Retinal pigment epithelial cell (primary cell): ENCODE measurements at regions not wholly inside any gene's neighbourhood (a gene's known extent, or its start where the extent isn't known, plus 50 kb on each side); places are given as distances from the start of the nearest gene placed in this dataset.
"Not testable (repeated sequence)": the region's sequence is repeated elsewhere in the genome, so short reads cannot be mapped to it uniquely, and the experiment has no call there.

Source experiments
- DNase-seq: peaks from one replicate; pipeline ENCODE4 v3.0.0-alpha.2; 2010; ENCODE audit warnings: low read depth
- H3K4me3 ChIP-seq: 2 replicates; pipeline ENCODE4 v1.5.1; 2011; ENCODE audit warnings: mild to moderate bottlenecking, low read length, control low read depth, moderate library complexity
- TF ChIP-seq, protein P1 (sequence below): conservative IDR thresholded peaks from 2 replicates; pipeline ENCODE4 v1.5.1; 2011; ENCODE audit warnings: low read depth, low read length, control low read depth, inconsistent platforms

DNA sequence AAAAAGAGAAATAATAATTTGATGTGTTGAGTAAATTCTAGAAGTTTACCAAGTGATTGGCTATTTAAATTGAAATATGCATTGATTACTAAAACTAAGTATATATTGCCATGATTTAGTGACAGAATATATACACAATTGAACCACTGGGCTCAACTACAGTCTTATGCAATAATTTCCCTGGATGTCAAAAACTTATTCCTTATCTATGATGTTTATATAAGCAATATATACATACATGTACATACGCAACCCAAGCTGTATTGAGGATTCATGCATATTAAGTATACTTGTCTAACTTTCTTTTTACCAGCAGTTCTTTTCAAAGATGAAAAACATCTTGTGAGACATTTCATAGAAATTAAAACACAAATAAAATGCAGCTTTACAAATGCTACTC lies 165.8 kb downstream of the ZIC4 start:
- no peak for DNase-seq
- TF ChIP-seq, protein P1, sequence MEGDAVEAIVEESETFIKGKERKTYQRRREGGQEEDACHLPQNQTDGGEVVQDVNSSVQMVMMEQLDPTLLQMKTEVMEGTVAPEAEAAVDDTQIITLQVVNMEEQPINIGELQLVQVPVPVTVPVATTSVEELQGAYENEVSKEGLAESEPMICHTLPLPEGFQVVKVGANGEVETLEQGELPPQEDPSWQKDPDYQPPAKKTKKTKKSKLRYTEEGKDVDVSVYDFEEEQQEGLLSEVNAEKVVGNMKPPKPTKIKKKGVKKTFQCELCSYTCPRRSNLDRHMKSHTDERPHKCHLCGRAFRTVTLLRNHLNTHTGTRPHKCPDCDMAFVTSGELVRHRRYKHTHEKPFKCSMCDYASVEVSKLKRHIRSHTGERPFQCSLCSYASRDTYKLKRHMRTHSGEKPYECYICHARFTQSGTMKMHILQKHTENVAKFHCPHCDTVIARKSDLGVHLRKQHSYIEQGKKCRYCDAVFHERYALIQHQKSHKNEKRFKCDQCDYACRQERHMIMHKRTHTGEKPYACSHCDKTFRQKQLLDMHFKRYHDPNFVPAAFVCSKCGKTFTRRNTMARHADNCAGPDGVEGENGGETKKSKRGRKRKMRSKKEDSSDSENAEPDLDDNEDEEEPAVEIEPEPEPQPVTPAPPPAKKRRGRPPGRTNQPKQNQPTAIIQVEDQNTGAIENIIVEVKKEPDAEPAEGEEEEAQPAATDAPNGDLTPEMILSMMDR: no peak
- H3K4me3 ChIP-seq: no peak overlapping the region

DNA sequence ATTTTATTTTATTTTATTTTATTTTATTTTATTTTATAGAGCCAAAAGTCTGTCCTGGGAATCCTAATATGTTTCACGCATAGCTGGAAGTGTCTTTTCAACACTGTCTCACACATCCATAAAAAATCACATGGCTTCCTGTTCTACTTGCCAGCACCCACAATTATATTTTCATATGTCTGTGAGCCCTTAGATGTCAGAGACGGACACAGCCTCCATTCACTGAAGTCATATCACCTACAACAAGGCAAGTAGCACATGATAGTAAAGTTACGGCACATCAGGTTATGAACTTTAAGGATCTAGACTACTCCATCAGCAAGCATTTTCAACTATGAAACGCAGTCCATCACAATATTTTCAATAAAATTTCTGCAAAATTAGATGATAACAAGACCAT lies 168.4 kb downstream of the ZIC4 start:
- TF ChIP-seq, protein P1: no peak
- no peak for DNase-seq

DNA sequence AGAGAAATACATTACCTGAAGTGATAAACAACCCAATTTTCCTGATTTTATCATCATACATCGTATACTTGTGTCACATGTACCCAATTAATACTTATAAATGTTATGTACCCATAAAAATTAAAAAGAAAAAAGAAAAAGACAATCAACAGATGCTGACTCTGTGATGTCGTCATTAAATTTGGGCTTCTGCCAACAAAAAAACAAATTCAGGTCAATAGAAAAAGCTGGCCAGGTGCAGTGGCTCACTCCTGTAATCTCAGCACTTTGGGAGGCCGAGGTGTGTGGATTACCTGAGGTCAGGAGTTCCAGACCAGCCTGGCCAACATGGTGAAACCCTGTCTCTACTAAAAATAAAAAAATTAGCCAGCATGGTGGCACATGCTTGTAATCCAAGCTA lies 174.4 kb downstream of the ZIC4 start:
- not testable (repeated sequence) for H3K4me3 ChIP-seq, DNase-seq

More for the DNA sequence above, 168.4 kb downstream of the ZIC4 start:
- H3K4me3 ChIP-seq: no peak overlapping the region

DNA sequence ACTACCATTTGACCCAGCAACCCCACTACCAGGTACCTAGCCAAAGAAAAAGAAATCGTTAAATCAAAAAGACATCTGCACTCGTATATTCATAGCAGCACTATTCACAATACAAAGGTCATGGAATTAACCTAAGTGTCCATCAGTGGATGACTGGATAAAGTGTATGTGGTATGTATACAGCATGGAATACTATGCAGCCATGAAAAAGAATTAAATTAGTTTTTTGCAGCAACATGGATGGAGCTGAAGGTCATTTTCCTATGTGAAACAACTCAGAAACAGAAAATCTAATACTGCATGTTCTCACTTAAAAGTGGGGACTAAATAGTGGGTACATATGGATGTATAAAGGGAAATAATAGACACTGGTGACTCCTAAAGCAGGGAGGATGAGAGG lies 175.2 kb downstream of the ZIC4 start:
- no peak for DNase-seq
- TF ChIP-seq, protein P1: no peak
- H3K4me3 ChIP-seq: no peak overlapping the region

DNA sequence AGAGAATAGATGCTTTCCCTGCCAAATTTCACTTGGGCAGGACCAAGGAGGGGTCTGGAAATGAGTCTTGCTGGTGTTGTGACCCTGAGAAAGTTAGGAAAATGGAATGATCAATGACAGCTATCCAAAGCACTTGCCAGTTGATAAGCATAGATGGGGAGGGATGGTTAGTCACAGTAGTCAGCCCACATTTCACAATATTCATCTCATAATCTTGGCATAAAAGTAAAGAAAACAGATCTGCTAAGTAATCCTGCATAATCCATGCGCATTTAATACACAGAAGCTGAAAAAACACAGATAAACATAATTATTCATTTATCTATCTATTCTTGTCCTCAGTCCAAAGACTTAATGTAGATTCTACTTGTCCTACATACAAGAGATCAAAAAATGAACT lies 184.1 kb downstream of the ZIC4 start:
- no peak overlapping the region for H3K4me3 ChIP-seq
- no peak for DNase-seq
- TF ChIP-seq, protein P1: no peak

DNA sequence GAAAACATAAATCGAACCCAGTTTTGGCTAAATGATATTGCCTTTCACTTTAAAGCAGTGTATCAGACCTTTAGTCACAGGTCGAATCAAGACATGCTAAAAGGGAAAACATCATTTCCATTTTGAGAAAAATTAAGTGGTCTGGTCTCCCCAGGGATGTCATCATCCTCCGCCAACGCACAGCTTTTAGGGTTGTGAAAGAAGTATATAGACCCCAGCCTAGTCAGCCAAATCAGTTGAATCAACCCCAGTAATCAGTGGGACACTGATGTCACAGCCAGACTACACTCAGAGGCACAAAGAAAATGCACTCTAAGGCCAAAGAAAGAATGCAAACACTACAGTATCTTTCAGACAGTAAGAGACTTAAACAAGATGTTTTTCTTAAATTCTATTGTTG lies 187.4 kb downstream of the ZIC4 start:
- DNase-seq: no peak
- TF ChIP-seq, protein P1: no peak
- no peak overlapping the region for H3K4me3 ChIP-seq

DNA sequence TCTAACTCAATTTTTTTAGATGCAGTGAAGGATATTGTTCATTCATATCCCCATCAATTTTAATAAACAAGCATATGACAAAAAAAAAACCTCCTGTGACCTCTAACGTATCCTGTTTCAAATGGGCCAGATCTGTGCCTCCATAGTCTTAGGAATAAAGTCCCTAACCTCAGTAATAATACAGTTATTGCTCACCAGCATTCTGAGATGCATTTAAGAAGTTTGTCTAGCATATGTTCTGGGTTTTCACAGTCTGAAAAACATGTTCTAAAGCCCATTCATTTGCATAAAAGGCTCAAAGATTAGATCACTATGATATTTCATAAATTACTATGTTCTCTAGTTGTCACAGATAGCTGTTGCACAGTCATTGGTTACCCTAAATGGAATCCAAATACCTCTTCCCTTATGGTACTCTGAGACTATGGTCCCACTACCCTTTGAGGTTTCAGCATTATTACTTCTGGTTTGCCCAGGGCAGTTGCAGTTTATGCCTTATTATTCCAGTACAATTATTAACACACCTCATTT lies 190.1 kb downstream of the ZIC4 start:
- no peak overlapping the region for H3K4me3 ChIP-seq
- TF ChIP-seq, protein P1: no peak
- no peak for DNase-seq

DNA sequence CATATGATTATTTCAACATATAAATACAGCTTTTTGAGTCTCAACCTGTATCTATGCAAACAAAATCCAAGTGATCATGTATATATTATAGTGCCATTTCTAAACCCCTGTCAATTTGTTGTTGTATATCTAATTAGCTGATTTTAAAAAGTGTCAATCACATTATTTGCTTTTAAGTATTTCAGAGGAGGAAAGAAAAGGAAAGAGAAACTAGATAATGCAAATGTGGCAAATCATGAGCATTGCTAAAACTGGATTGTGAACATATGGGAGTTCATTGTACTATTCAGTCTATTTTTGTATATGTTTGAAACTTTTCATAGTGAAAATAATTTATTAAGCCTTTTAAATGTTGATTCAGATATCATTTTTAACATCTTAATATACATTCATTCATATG lies 190.7 kb downstream of the ZIC4 start:
- no peak overlapping the region for H3K4me3 ChIP-seq
- DNase-seq: no peak
- TF ChIP-seq, protein P1: no peak
